ENCODE measurements at regions not wholly inside any gene's neighbourhood (a gene's known extent, or its start where the extent isn't known, plus 50 kb on each side); places are given as distances from the start of the nearest gene placed in this dataset.

GRCh38 chr2:30860003-30860725, 52.9 kb upstream of the CAPN13 start:
- TF ChIP-seq EZH2 (IDR thresholded peaks at IDR 0.05) (no peak), EZH2phosphoT487 (IDR thresholded peaks at IDR 0.05) (no peak)
- TF ChIP-seq, protein P1, sequence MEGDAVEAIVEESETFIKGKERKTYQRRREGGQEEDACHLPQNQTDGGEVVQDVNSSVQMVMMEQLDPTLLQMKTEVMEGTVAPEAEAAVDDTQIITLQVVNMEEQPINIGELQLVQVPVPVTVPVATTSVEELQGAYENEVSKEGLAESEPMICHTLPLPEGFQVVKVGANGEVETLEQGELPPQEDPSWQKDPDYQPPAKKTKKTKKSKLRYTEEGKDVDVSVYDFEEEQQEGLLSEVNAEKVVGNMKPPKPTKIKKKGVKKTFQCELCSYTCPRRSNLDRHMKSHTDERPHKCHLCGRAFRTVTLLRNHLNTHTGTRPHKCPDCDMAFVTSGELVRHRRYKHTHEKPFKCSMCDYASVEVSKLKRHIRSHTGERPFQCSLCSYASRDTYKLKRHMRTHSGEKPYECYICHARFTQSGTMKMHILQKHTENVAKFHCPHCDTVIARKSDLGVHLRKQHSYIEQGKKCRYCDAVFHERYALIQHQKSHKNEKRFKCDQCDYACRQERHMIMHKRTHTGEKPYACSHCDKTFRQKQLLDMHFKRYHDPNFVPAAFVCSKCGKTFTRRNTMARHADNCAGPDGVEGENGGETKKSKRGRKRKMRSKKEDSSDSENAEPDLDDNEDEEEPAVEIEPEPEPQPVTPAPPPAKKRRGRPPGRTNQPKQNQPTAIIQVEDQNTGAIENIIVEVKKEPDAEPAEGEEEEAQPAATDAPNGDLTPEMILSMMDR (IDR thresholded peaks at IDR 0.05), result no peak
